ENCODE measurements at regions not wholly inside any gene's neighbourhood (a gene's known extent, or its start where the extent isn't known, plus 50 kb on each side); places are given as distances from the start of the nearest gene placed in this dataset.
"Not testable (repeated sequence)": the region's sequence is repeated elsewhere in the genome, so short reads cannot be mapped to it uniquely, and the experiment has no call there.

DNA sequence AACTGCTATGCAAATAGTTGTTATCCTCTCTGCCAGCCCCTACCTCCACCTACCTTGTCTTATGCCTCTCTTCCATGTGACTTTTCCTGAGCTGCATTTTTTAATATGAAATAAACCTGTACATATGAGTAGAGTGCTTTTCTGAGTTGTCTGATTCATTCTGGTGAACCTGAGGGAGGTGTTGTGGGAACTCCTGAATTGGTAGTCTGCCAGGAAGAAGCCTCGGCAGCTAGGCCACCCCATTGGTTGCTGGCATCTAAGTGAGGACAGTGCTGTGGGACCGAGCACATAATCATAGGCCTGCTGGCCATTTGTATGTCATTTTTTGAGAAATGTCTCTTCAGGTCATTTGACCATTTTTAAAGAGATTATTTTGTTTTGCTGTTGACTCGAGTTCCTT, 1146.8 kb downstream of the UQCRFS1 start:
- no peak for DNase-seq (ENCODE audit: extremely low read depth in 1 of 11, low read depth in 9 of 11, low spot score in 4 of 11)

DNA sequence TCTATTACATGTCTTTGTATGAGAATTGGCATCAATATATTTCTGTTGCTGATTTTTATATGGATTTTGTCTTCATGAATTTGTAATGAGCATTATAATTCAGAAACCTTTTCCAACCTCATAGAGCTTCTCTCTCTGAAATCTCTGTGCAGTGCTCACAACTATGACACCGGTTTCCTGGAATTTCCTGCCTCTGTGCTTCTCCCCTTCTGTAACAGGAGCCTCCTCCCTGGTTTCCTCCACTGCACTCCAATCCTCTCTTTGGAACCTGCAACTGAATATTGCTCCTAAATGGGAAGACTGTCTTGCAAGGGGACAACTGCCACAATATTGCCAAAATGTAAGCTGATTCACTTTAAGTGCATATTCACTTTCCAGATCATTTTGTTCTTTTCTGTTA, 1147.9 kb downstream of the UQCRFS1 start:
- DNase-seq (ENCODE audit: extremely low read depth in 1 of 11, low read depth in 9 of 11, low spot score in 4 of 11), result no peak

DNA sequence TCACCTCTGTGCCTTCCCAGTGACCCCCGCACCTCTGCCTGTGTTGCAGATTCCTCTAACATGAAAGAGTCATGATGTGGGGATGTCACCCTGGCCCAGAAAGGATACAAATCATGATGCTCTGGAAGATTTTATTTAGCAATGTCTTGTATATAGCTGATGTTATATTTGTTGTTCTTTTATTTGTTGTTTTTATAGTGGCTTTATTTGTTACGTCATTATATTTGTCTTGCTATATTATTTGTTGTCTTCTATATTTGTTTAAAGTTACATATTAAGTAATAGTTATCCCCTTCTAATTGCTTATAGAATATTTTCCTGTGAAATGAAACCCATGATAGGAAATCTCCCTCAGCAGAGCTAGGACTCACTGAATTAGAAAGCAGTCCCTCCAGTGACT, 1149.2 kb downstream of the UQCRFS1 start:
- no peak for DNase-seq (ENCODE audit: extremely low read depth in 1 of 11, low read depth in 9 of 11, low spot score in 4 of 11)

DNA sequence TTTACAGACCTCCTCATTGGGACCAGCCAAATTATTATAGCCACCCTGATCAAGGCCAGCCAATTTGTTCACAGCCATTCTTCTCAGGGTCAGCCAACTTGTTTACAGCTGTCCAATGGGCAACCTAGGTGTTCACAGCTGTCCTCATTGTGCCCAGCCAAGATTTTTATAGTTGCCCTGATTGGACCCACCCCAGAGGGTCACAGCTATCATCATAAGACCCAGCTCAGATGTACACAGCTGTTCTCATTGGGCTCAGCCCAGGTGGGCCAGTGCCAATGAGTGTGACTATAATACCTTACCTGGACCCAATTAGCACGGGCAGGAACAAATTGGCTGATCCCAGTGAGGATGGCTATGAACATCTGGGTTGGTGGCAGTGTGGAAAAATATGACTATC, 1151.8 kb downstream of the UQCRFS1 start:
- no peak for DNase-seq (ENCODE audit: extremely low read depth in 1 of 11, low read depth in 9 of 11, low spot score in 4 of 11)

DNA sequence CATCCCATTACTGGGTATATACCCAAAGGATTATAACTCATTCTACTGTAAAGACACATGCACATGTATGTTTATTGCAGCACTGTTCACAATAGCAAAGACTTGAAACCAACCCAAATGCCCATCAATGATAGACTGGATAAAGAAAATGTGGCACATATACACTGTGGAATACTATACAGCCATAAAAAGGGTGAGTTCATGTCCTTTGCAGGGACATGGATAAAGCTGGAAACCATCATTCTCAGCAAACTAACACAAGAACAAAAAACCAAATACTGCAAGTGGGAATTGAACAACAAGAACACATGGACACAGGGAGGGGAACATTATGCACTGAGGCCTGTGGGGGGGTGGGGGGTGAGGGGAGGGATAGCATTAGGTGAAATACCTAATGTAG, 1155.9 kb downstream of the UQCRFS1 start:
- not testable (repeated sequence) for DNase-seq (ENCODE audit: extremely low read depth in 1 of 11, low read depth in 9 of 11, low spot score in 4 of 11)

DNA sequence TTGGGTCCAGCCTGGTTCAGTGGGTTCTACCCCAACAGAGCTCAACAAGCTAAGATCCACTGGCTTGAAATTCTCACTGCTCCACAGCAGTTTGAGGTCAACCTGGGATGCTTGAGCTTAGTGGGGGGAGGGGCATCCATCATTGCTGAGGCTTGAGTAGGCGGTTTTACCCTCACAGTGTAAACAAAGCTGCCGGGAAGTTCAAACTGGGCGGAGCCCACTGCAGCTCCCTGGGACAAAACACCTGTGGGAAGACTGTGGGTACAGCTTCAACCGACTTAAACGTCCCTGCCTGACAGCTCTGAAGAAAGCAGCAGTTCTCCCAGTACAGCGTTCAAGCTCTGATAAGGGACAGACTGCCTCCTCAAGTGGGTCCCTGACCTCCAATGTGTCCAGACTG, 1161.9 kb downstream of the UQCRFS1 start:
- DNase-seq (ENCODE audit: extremely low read depth in 1 of 11, low read depth in 9 of 11, low spot score in 4 of 11), result no peak

DNA sequence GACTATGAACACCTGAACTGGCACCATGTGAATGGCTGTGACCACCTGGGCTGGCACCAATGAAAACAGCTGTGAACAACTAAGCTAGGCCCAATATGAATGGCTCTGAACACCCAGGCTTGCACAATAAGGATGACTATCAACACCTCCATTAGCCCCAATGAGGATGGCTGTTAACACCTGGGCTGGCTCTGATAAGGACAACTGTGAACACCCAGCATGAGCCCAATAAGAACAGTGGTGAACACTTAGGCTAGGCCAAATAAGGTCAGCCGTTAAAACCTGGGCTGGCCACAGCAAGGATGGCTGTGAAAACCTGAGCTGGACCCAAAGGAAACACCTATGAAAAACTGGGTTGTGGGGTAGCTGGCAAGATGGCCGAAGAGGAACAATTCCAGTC, 1163.1 kb downstream of the UQCRFS1 start:
- DNase-seq (ENCODE audit: extremely low read depth in 1 of 11, low read depth in 9 of 11, low spot score in 4 of 11), result no peak

DNA sequence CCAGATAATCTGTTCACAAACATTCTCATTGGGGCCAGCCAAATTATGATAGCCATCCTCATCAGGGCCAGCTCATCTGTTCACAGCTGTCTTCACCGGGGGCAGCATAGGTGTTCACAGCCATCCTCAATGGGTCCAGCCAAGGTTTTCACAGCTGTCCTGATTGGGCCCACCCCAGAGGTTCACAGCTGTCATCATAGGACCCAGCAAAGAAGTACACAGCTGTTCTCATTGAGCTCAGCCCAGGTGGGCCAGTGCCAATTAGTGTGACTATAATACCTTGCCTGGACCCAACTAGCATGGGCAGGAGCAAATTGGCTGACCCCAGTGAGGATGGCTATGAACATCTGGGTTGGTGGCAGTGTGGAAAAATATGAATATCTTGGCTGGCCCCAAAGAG, 1166.0 kb downstream of the UQCRFS1 start:
- DNase-seq (ENCODE audit: extremely low read depth in 1 of 11, low read depth in 9 of 11, low spot score in 4 of 11), result no peak

DNA sequence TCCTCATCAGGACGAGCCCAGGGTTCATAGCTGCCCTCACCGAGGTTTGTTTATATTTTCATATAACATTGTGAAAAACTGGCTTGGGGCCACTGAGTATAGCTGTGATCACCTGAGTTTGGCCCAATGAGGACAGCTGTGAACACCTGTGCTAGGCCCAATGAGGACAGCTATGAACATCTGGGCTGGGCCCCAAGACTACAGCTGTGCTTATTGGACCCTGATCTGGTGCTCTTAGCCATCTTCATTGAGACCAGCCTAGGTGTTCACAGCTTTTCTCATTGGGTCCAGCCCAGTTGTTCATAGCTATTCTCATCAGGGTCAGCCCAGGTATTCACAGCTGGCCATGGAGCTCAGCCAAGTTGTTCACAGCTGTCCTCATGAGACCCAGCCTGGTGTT, 1167.3 kb downstream of the UQCRFS1 start:
- DNase-seq (ENCODE audit: extremely low read depth in 1 of 11, low read depth in 9 of 11, low spot score in 4 of 11), result no peak

DNA sequence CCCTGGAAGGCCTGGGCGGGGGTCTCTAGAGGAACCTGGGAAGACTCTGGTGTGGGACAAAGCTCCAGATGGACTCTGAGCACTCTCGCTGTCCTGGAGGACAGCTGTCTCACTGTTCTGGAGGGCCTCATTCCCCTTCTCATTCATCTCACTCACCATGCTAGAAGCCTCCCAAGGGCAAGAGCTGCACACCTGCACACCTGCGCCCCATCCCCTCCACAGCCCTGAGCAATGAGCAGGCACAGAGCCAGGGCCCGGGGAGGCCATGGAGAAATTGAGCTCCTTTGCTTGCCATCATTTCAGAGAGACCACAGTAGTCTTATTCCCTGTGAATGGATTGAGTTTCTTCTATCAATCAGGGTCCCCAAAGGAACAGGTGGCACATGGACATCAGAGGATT, 1168.5 kb downstream of the UQCRFS1 start:
- no peak for DNase-seq (ENCODE audit: extremely low read depth in 1 of 11, low read depth in 9 of 11, low spot score in 4 of 11)

DNA sequence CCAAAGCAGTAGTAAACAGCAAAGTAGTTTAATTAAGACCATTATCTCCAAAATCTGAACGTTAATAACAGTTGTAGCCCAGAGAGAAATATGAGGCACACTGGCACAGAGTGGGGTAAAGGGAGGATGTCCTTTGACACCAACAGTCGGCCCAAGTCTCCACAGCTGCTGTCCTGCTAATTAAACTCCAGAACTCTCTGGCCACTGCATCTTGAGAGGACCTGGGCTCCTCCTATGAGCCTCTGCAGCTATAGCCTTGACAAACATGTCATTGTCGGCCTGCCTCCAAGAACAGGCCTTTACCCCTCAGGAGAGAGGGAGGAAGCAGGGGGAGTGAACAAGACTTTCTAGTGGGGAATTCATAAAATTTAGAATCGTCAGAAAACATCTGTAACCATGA, 1170.4 kb downstream of the UQCRFS1 start:
- peak in 1 of 11 donors; percentile 5 for DNase-seq (ENCODE audit: extremely low read depth in 1 of 11, low read depth in 9 of 11, low spot score in 4 of 11)

DNA sequence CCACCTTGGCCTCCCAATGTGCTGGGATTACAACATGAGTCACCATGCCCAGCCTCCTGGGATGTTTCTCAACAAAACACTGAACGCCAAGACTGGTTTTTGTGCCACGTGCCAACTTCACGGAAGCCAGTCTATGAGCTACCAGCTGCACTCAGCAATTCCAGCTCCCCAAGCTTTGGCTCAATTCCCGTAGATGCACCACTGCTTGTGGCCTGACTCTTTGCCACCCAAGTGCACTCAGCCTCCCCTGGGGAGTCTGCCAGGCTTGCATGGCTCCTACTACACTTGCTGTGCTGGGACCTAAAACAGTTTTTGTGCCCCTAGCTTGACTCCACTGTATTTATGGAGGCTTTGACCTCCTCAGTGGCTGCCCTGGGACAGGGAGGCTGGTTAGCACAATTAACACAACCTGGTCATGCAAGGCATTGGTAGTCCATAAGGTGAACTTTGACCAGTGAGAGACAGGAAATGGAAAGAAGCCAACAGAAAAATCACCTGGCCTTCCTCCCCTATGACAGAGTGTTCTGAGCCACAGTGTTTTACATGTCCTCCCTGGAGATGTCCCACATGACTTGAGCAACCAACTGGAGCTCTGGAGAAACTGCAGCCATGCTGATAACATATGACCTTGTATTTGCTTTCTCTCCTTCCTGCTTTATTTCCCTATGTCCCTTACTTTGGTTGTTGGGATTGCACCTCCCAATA, 1173.1 kb downstream of the UQCRFS1 start:
- DNase-seq (ENCODE audit: extremely low read depth in 1 of 11, low read depth in 9 of 11, low spot score in 4 of 11), result no peak

DNA sequence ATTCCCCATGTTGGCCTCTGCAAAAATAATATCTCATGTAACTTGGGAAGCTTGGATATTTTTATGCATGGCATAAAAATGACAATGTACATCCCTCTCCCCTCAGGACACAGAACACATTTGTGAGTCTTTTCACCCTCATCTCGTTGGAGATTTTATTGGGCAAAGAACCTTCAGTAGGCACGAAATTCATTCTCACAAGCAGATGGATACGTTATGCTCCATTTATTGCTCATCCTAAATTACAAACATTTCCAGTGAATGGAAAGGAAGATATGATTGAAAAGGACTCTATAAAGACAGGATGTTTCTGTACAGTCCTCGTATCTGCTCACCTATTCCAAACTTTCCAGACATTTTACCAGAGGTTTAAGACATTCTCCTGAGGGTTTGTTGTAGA, 1175.8 kb downstream of the UQCRFS1 start:
- no peak for DNase-seq (ENCODE audit: extremely low read depth in 1 of 11, low read depth in 9 of 11, low spot score in 4 of 11)

DNA sequence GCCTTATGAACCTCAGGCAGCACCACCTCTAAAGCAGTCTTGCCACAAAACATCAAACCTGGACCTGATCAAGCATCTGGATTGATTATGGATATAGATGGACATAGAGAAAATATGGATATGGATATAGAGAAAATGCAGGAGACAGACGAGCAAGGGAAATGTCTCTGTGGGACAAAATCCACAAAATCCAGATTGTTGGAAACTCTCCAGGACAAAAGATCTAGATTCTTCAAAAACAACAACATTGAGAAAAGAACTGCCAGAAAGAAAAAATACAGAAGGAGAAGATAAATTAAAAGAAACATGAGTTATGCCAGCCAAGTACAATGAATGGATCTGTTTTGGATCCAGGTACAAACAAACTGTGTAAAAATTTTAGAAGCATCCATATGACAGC, 1176.5 kb downstream of the UQCRFS1 start:
- no peak for DNase-seq (ENCODE audit: extremely low read depth in 1 of 11, low read depth in 9 of 11, low spot score in 4 of 11)

DNA sequence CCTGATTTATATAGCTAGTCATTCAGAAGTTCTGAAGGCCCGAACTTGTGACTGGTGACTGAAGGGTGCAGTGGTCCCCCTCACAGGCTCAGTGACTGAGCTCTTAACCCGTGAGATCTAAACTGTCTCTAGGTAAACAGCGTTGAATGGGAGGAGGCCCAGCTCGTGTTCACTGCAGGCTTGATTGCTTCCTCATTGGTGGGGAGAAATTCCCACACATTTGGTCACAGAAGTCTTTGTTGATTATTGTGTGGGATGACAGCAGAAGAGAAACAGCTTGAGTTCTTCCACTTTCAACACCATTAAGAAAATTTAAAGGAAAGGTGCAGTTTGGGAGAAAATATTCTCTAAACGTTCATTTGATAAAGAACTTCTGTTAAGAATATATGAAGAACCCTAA, 1178.0 kb downstream of the UQCRFS1 start:
- DNase-seq (ENCODE audit: extremely low read depth in 1 of 11, low read depth in 9 of 11, low spot score in 4 of 11), result peak in 8 of 11 donors; percentile 11 to 45 (median 26)

DNA sequence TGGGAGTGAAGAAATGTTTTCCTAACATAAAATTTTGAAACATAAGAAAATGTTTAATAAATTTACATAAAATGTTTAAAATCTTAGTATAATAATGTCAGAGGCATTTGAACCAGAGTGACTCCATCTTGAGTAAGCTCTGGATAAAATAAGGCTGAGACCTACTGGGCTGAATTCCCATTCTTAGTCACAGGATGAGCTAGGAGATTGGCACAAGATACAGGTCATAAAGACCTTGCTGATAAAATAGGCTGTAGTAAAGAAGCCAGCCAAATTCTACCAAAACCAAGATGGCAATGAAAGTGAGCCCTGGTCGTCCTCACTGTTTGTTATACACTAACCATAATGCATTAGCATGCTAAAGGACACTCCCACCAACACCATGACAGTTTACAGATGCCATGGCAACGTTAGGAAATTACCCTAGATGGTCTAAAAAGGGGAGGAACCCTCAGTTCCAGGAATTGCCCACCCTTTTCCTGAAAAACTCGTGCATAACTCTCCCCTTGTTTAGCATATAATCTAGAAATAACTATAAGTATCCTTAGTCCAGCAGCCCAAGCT, 1184.0 kb downstream of the UQCRFS1 start:
- DNase-seq (ENCODE audit: extremely low read depth in 1 of 11, low read depth in 9 of 11, low spot score in 4 of 11), result no peak

DNA sequence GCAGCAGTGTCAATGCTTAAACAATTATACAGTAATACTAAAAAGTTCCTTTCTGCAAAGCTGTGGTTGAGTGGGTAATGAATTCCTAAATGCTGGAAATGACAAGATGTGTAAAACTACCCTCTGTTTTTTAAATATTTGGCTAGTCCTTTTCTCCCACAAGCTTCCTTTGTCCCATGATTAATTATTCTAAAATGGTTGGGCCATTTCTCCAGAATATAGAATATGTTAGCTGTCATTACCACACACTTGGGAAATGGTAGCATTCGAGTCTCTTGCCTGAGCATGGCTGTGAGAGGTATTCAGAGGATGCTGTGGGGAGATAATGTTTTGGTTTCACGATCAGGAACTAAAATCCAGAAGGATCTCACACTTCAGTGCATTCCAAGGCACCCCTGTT, 1185.8 kb downstream of the UQCRFS1 start:
- DNase-seq (ENCODE audit: extremely low read depth in 1 of 11, low read depth in 9 of 11, low spot score in 4 of 11), result no peak

DNA sequence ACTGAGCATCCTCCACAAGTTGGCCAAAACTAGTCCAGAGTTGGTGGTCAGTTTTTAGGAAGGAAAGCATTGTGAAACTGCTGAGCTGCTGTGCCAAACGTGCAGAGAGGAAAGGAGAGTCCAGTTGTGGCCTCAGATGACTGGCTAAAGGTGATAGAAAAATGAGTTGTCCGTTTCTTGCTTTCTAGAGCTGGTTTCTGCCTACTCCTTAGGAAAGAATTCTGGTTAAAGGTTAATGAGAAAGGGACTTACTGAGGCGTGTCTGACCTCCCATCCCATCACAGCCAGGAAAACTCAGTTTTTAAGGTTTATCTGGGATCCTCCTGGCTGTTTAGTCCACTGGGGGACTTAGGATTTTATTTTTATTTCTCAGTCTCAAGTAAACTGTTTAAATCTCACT, 1186.3 kb downstream of the UQCRFS1 start:
- peak in 6 of 11 donors; percentile 1 to 31 (median 8) for DNase-seq (ENCODE audit: extremely low read depth in 1 of 11, low read depth in 9 of 11, low spot score in 4 of 11)

DNA sequence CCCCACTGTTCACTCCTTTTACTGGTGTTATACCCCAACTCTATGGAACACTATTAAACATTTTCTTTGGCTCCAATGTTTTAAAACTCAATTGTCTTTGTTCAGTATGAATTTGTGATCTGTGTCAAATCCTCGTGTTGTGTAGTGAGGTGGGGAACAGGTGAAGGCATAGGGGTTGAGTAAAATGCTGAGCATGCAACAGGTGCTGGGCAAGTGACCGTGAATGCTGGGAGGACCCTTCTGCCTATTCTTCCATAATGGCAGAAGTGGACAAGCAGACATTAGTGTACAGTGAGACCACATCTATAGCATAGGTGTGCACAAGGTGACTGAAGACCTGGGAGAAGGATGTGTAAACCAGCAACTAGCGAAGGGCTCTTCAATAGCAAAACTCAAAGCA, 1188.0 kb downstream of the UQCRFS1 start:
- no peak for DNase-seq (ENCODE audit: extremely low read depth in 1 of 11, low read depth in 9 of 11, low spot score in 4 of 11)

DNA sequence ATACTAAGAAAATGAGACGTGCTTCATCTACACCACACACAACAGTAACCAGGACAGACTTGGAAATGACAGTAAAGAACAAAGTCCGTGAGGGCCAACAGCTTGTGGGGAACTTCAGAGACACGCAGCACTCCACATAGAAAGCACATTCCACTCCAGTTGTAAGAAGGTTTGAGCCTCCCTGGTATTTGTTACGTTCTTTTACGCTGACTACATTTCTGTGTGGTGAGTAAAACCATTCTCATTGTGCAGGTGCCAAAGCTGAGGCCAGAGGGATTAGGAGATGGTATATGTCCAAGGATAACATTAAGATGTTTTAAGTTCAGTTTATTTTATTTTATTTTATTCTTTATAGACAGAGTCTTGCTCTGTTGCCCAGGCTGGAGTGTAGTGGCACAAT, 1189.9 kb downstream of the UQCRFS1 start:
- no peak for DNase-seq (ENCODE audit: extremely low read depth in 1 of 11, low read depth in 9 of 11, low spot score in 4 of 11)

DNA sequence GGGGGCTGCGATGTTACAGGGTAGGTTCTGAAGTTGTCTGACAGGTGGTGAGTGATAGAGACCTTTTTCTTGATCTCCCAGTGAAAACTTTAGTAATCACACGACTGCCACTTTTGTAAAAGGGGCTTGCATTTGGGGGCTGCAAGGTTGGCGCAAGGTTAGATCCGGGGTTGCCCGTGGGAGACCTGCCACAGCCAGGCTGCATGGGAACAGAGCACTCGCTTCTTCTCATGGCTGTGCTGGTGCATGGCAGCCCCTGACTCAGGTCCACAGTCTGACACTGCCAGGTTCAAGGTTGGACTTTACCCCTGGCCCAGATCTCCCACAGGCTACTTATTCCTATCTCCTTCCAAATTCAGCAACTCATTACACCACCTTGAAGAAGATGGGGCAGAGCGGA, 1190.4 kb downstream of the UQCRFS1 start:
- no peak for DNase-seq (ENCODE audit: extremely low read depth in 1 of 11, low read depth in 9 of 11, low spot score in 4 of 11)
